Fibroblast of skin of abdomen (primary cell): ENCODE measurements at regions not wholly inside any gene's neighbourhood (a gene's known extent, or its start where the extent isn't known, plus 50 kb on each side); places are given as distances from the start of the nearest gene placed in this dataset.

Experiments used
- DNase-seq: peaks from one replicate; pipeline ENCODE4 v3.0.0-alpha.2; 2013

DNA sequence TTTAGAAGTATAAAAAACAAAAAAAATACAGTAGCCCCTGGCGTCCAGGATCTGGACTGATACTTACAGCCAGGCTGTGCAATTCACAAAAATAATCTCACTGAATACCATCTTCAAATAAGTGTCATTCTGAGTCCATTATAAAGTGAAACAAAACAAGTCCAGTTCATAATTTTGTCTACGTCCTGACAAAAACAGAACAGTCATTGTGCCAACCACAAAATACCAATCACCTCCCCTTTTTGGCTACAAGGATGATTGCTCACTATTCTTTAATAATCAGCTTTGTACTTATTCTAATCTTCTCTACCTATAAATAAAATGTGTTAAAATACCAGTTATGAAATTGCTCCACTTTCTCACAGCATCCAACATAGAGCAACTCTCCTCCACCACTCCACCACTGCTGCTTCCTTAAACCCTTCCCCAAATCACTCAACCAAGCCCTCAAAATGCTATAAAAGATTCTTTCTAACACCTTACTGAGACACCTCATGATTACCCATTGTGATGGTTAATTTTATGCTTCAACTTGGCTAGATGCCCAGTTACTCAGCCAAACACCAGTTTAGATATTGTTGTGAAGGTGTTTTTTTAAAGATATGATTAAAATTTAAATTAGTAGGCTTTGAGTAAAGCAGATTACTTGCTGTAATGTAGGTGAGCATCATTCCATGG, 479.8 kb upstream of the SEMA3A start:
- DNase-seq = no peak

- DNase-seq = no peak
Observed at GRCh38 chr7:84669177-84669732, 474.7 kb upstream of the SEMA3A start.

DNA sequence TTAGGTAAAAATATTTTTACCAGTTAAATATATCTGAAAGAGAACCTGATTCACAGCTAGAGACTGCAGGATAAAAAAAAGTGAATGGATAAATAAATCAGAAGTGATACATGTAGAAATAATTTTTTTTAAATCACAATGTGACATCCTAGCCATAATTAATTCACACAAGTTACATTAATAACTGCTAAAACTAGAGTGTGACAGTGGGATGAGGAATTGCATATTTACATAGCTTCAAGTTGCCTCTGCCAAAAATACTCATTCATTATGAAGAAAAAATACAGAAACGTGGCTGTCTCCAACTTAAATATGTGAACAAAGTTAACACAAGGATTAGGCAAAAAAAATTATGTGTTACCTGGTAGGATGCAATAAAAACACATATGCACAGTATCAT, 473.5 kb upstream of the SEMA3A start:
- no peak for DNase-seq

GRCh38 chr7:84666651-84667050, 472.1 kb upstream of the SEMA3A start:
- DNase-seq = no peak

DNA sequence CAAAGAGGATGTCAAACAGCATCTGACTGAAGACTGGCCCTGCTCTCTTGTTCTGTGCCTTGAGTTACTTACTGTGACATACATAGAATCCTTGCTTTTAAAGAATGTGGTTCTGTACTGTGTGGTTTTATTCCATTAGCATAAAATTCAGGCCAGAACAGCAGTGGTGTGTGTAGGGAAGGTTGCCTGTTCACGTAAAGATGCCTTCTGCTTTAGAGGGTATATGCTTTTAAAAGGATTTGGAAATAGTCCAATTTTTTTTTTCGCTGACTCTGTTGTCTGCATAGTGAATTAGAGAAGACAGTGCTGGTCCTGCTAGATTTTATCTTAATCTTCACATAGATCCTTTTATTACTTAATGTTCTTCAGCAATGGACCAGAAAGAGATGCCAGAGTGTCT, 470.8 kb upstream of the SEMA3A start:
- DNase-seq = no peak

DNA sequence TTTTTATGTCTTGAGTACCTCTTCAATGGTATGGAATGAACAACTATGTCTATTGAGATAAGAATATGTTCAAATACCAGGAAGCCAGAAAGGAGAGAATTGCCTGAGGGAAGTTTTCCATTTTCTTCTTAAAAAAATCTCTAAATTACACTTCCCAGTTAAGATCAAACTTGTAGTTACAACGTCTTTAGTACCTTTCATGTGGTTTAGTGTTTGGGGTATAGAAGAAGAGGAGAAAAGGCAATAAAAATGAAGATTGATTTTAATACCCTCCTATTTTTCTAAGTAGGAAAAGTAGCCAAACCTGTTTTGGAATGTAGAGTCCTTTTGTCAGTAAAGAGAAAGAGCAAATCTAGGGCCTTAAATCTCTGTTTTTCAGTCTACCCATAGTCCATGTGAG, 470.0 kb upstream of the SEMA3A start:
- DNase-seq = no peak

GRCh38 chr7:84663224-84663623, 468.6 kb upstream of the SEMA3A start:
- peak; percentile 18 for DNase-seq

- no peak for DNase-seq
Observed at GRCh38 chr7:84658286-84658685, 463.7 kb upstream of the SEMA3A start.

- no peak for DNase-seq
Observed at GRCh38 chr7:84654273-84654672, 459.7 kb upstream of the SEMA3A start.

DNA sequence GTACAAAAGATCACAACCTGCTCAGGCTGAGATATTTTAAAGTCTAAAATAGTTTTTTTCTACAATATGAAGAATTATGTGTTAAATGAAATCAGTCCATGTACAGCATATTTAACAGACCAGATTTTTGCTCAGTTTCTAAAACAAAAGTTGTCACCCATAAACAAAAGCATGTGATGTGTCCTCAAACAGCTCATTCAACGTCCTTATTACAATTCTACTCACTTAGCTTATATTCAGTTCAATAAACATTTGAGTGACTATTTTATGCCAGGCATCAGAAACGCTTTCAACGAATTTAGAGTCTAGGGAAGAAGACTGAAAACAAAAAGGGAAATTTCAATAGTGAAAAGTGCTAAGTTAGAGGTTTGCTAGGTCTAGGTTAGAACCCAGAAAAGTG, 457.3 kb upstream of the SEMA3A start:
- no peak for DNase-seq

DNA sequence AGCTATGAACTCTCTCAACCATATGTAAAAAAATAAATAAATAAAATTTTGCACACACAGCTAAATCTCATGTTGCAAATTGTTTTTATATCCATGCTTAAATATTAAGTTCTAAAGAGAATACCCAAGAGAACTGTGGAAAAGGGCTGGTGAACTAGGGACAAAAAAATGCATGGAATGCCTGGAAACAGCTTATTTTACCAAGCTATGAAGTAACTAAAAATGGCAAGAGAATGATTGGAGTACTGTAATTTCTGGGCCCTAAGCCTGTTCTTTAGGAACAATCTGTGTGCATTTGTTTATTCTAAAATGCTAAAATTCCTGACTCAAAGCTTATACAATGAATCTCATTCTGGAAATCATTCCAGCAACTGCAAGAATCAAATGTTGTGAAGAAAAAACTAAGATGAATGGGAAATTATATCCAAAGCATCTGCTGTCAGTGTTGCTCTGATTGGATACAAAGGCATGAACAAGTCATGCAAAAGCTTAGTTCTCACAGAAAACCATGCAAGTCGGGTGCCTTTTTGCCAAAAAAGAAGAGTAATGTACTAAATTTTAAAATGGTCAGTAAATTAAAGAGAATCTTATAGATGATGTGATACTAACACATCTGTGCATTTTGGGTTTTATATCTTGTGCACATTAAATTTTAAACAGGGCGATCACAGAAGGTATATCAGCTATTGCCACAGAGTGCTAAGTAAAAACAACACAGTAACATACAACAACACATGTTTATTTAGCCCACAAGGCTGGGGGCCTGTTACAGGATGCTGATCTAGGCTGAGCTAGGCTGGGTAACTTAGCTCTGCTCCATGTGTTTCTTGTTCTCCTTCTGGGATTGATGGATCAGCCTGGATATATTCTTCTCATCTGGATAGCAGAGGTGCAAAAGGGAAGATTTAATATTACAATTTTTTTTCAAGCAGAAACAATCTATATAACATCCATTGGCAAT, 453.5 kb upstream of the SEMA3A start:
- DNase-seq = peak; percentile 93

GRCh38 chr7:84642611-84643010, 448.0 kb upstream of the SEMA3A start:
- no peak for DNase-seq

DNA sequence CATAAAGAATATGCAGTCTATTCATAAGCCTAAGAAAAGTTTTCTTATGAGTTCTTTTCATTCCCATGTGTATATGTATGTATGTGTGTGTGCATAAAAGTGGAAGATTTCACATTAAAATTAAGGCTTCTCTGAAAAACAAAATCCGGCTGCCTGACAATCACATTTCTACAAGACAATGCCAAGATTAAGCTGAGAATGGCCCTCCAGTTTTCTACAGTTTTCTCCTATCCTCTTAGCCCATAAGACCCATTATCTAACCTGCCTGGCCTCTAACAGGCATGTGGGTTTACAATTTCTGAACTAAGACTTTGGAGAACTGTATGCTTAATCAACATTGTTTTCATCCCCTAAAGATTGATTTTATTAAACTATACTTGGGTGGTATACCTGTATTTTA, 446.0 kb upstream of the SEMA3A start:
- no peak for DNase-seq

GRCh38 chr7:84638339-84638697, 443.7 kb upstream of the SEMA3A start:
- no peak for DNase-seq

GRCh38 chr7:84637568-84638338, 443.2 kb upstream of the SEMA3A start:
- DNase-seq = peak; percentile 91

GRCh38 chr7:84631913-84632312, 437.3 kb upstream of the SEMA3A start:
- DNase-seq = no peak

- no peak for DNase-seq
Observed at GRCh38 chr7:84629640-84630318, 435.2 kb upstream of the SEMA3A start.

GRCh38 chr7:84629216-84629615, 434.6 kb upstream of the SEMA3A start:
- DNase-seq = no peak

DNA sequence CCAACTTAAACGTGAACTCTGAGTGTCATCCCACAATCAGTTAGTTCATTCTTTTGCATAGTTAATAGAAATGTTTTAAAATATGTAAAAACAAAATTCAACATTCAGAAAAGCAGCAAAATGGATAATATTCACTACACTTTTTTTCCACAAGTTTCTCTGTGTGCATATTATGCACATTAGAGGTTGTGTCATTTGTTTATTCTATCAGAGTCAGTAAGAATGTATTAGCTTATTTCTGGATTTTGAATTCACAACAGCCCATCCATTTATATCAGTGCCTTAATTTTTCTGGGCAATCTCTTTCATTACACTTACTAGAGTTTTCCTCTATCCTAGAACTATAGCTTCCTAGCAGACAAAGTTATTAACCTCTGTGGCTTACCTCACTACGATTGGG, 432.7 kb upstream of the SEMA3A start:
- DNase-seq = no peak

- no peak for DNase-seq
Observed at GRCh38 chr7:84624927-84625326, 430.3 kb upstream of the SEMA3A start.

DNA sequence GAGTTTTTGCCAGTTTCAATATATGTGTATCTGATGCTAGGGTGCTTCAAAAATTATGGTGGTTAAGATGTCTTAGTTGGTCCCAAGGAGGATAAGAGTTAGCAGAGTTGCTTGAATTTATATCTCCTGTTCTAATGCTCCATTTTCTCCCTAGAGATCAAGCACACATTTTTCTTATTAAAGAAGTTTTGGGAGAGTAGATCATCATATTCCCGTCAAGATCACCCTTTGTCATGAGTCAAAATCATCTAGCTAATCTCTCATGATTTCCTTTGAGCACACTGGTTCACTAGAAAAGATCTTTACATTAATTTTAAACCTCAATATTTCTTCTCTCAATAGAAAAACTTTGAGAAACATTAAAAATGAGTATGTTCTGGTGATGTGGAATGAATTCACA, 429.9 kb upstream of the SEMA3A start:
- DNase-seq = peak; percentile 58

- no peak for DNase-seq
Observed at GRCh38 chr7:84617265-84618030, 422.9 kb upstream of the SEMA3A start.
